ENCODE measurements at regions not wholly inside any gene's neighbourhood (a gene's known extent, or its start where the extent isn't known, plus 50 kb on each side); places are given as distances from the start of the nearest gene placed in this dataset.

- no peak for DNase-seq
Measured at GRCh38 chr2:67054728-67055127, 342.4 kb upstream of the ETAA1 start.

- no peak for DNase-seq
Measured at GRCh38 chr2:67055387-67056304, 341.5 kb upstream of the ETAA1 start.

GRCh38 chr2:67057123-67057522 is 340.0 kb upstream of the ETAA1 start:
- no peak for DNase-seq

GRCh38 chr2:67057901-67058703 is 339.0 kb upstream of the ETAA1 start:
- no peak for DNase-seq

GRCh38 chr2:67065046-67065445 is 332.1 kb upstream of the ETAA1 start:
- no peak for DNase-seq

- no peak for DNase-seq
Measured at GRCh38 chr2:67066782-67067181, 330.4 kb upstream of the ETAA1 start.

GRCh38 chr2:67067656-67068055 is 329.5 kb upstream of the ETAA1 start:
- DNase-seq: no peak

GRCh38 chr2:67070826-67071225 is 326.3 kb upstream of the ETAA1 start:
- DNase-seq: no peak

GRCh38 chr2:67075056-67075455 is 322.1 kb upstream of the ETAA1 start:
- DNase-seq: no peak

GRCh38 chr2:67075530-67076238 is 321.4 kb upstream of the ETAA1 start:
- no peak for DNase-seq

GRCh38 chr2:67076239-67076624 is 320.9 kb upstream of the ETAA1 start:
- DNase-seq: no peak

- no peak for DNase-seq
Measured at GRCh38 chr2:67079729-67080128, 317.4 kb upstream of the ETAA1 start.

- DNase-seq: no peak
Measured at GRCh38 chr2:67082813-67083212, 314.3 kb upstream of the ETAA1 start.

- no peak for DNase-seq
Measured at GRCh38 chr2:67083951-67084350, 313.2 kb upstream of the ETAA1 start.

- no peak for DNase-seq
Measured at GRCh38 chr2:67085146-67085545, 312.0 kb upstream of the ETAA1 start.

GRCh38 chr2:67091681-67092080 is 305.5 kb upstream of the ETAA1 start:
- DNase-seq: no peak

- DNase-seq: no peak
Measured at GRCh38 chr2:67095121-67095520, 302.0 kb upstream of the ETAA1 start.

- no peak for DNase-seq
Measured at GRCh38 chr2:67096886-67097285, 300.2 kb upstream of the ETAA1 start.

- no peak for DNase-seq
Measured at GRCh38 chr2:67103157-67103556, 294.0 kb upstream of the ETAA1 start.

- DNase-seq: no peak
Measured at GRCh38 chr2:67108231-67108630, 288.9 kb upstream of the ETAA1 start.

GRCh38 chr2:67124531-67124930 is 272.6 kb upstream of the ETAA1 start:
- no peak for DNase-seq

- no peak for DNase-seq
Measured at GRCh38 chr2:67130531-67131256, 266.4 kb upstream of the ETAA1 start.

- DNase-seq: no peak
Measured at GRCh38 chr2:67131257-67131609, 265.9 kb upstream of the ETAA1 start.

Data from AML-193 (cell line).